H9 (cell line): ENCODE measurements at regions not wholly inside any gene's neighbourhood (a gene's known extent, or its start where the extent isn't known, plus 50 kb on each side); places are given as distances from the start of the nearest gene placed in this dataset.

Experiments used
- DNase-seq: peaks from one replicate; pipeline ENCODE4 v3.0.0-alpha.2; 2017
- H2AFZ ChIP-seq: one replicate; pipeline ENCODE4 v1.6.1; 2013; ENCODE audit warnings: mild to moderate bottlenecking, low read length, control low read depth, moderate library complexity
- H2AK5ac ChIP-seq: 2 replicates; pipeline ENCODE4 v1.6.1; 2013; ENCODE audit warnings: low read length, control low read depth, mixed read lengths; ENCODE audit not compliant: insufficient read length
- H2BK120ac ChIP-seq: one replicate; pipeline ENCODE4 v1.6.1; 2013; ENCODE audit warnings: low read depth, mild to moderate bottlenecking, low read length, control low read depth, inconsistent platforms; ENCODE audit not compliant: poor library complexity, severe bottlenecking
- H2BK12ac ChIP-seq: 2 replicates; pipeline ENCODE4 v1.6.1; 2013; ENCODE audit warnings: low read length, control low read depth, mixed read lengths, low read depth; ENCODE audit not compliant: insufficient read length
- H2BK15ac ChIP-seq: 2 replicates; pipeline ENCODE4 v1.6.1; 2013; ENCODE audit warnings: low read depth, low read length, control low read depth
- H2BK20ac ChIP-seq: one replicate; pipeline ENCODE4 v1.6.1; 2013; ENCODE audit warnings: low read depth, mild to moderate bottlenecking, low read length, control low read depth, inconsistent platforms; ENCODE audit not compliant: poor library complexity, severe bottlenecking
- H2BK5ac ChIP-seq: 2 replicates; pipeline ENCODE4 v1.6.1; 2013; ENCODE audit warnings: low read length, control low read depth, mixed read lengths; ENCODE audit not compliant: insufficient read length
- H3K14ac ChIP-seq: 2 replicates; pipeline ENCODE4 v1.6.1; 2013; ENCODE audit warnings: low read length, control low read depth; ENCODE audit not compliant: insufficient read depth
- H3K18ac ChIP-seq: 2 replicates; pipeline ENCODE4 v1.6.1; 2013; ENCODE audit warnings: low read depth, mild to moderate bottlenecking, mixed read lengths, low read length, control low read depth; ENCODE audit not compliant: insufficient read length
- H3K23ac ChIP-seq: 2 replicates; pipeline ENCODE4 v1.6.1; 2013; ENCODE audit warnings: low read length, control low read depth, mixed read lengths, low read depth; ENCODE audit not compliant: insufficient read length
- H3K23me2 ChIP-seq: 2 replicates; pipeline ENCODE4 v1.6.1; 2013; ENCODE audit warnings: low read depth, mild to moderate bottlenecking, mixed read lengths, low read length, control low read depth; ENCODE audit not compliant: insufficient read length, poor library complexity, severe bottlenecking
- H3K27ac ChIP-seq: 2 replicates; pipeline ENCODE4 v1.5.1; 2013; ENCODE audit warnings: low read length, control low read depth, mixed read lengths, low read depth; ENCODE audit not compliant: insufficient read length
- H3K27me3 ChIP-seq: 2 replicates; pipeline ENCODE4 v1.6.1; 2013; ENCODE audit warnings: low read length, control low read depth, inconsistent platforms; ENCODE audit not compliant: insufficient read depth
- H3K4ac ChIP-seq: 2 replicates; pipeline ENCODE4 v1.6.1; 2013; ENCODE audit warnings: low read depth, mild to moderate bottlenecking, control low read depth, inconsistent platforms, low read length, moderate library complexity
- H3K4me1 ChIP-seq: 2 replicates; pipeline ENCODE4 v1.6.1; 2013; ENCODE audit warnings: low read length, control low read depth, inconsistent platforms; ENCODE audit not compliant: insufficient read depth
- H3K4me2 ChIP-seq: 2 replicates; pipeline ENCODE4 v1.6.1; 2013; ENCODE audit warnings: low read length, control low read depth, mixed read lengths; ENCODE audit not compliant: insufficient read length, insufficient read depth
- H3K56ac ChIP-seq: 2 replicates; pipeline ENCODE4 v1.6.1; 2013; ENCODE audit warnings: low read depth, mild to moderate bottlenecking, mixed read lengths, low read length, control low read depth; ENCODE audit not compliant: insufficient read length
- H3K79me1 ChIP-seq: 2 replicates; pipeline ENCODE4 v1.6.1; 2013; ENCODE audit warnings: low read depth, mild to moderate bottlenecking, moderate library complexity, low read length, control low read depth, inconsistent platforms; ENCODE audit not compliant: insufficient read depth, poor library complexity, severe bottlenecking
- H3K79me2 ChIP-seq: 2 replicates; pipeline ENCODE4 v1.6.1; 2013; ENCODE audit warnings: low read length, control low read depth, inconsistent platforms; ENCODE audit not compliant: insufficient read depth
- H3K9ac ChIP-seq: 2 replicates; pipeline ENCODE4 v1.6.1; 2013; ENCODE audit warnings: low read length, control low read depth, mixed read lengths; ENCODE audit not compliant: insufficient read length; ENCODE audit errors: extremely low read depth
- H3K9me3 ChIP-seq: one replicate; pipeline ENCODE4 v1.6.1; 2013; ENCODE audit warnings: low read depth, low read length, inconsistent platforms; ENCODE audit not compliant: control insufficient read depth
- H3T11ph ChIP-seq: one replicate; pipeline ENCODE4 v1.6.1; 2013; ENCODE audit warnings: mild to moderate bottlenecking, low read length, control low read depth, inconsistent platforms
- H4K20me1 ChIP-seq: one replicate; pipeline ENCODE4 v1.6.1; 2013; ENCODE audit not compliant: control insufficient read depth, insufficient read length, insufficient read depth
- H4K5ac ChIP-seq: 2 replicates; pipeline ENCODE4 v1.6.1; 2013; ENCODE audit warnings: low read depth, mild to moderate bottlenecking, mixed read lengths, low read length, control low read depth; ENCODE audit not compliant: insufficient read length
- H4K8ac ChIP-seq: replicated peaks from 2 replicates; pipeline ENCODE4 v1.6.1; 2013; ENCODE audit warnings: low read length, control low read depth, mixed read lengths, low read depth; ENCODE audit not compliant: insufficient read length
- H4K91ac ChIP-seq: 2 replicates; pipeline ENCODE4 v1.6.1; 2013; ENCODE audit warnings: low read depth, mild to moderate bottlenecking, moderate library complexity, mixed read lengths, low read length, control low read depth; ENCODE audit not compliant: insufficient read length
- H3K27ac Mint-ChIP-seq, 3 experiments: 2 replicates in 2 of 3; 3 replicates in 1 of 3; pipeline ENCODE4 v1.8.0; 2020 to 2021; ENCODE audit warnings: mixed read lengths in 3 of 3, mild to moderate bottlenecking in 1 of 3, moderate library complexity in 1 of 3
- H3K27me3 Mint-ChIP-seq: 2 replicates; pipeline ENCODE4 v1.8.0; 2021; ENCODE audit warnings: low read depth, mild to moderate bottlenecking, moderate library complexity, mixed read lengths
- H3K36me3 Mint-ChIP-seq, 3 experiments: 2 replicates in 2 of 3; 3 replicates in 1 of 3; pipeline ENCODE4 v1.8.0; 2020 to 2021; ENCODE audit warnings: low read depth in 3 of 3, mixed read lengths in 3 of 3; ENCODE audit not compliant: insufficient read depth in 1 of 3
- H3K4me1 Mint-ChIP-seq, 2 experiments: 2 replicates each; pipeline ENCODE4 v1.8.0; 2020; ENCODE audit warnings: mixed read lengths in 2 of 2
- H3K4me3 Mint-ChIP-seq, 2 experiments: 2 replicates in 1 of 2; 3 replicates in 1 of 2; pipeline ENCODE4 v1.8.0; 2020 to 2021; ENCODE audit warnings: mild to moderate bottlenecking in 2 of 2, mixed read lengths in 2 of 2, moderate library complexity in 1 of 2
- H3K9me3 Mint-ChIP-seq, 2 experiments: 2 replicates in 1 of 2; 3 replicates in 1 of 2; pipeline ENCODE4 v1.8.0; 2020; ENCODE audit warnings: mild to moderate bottlenecking in 2 of 2, mixed read lengths in 2 of 2, moderate library complexity in 1 of 2
- WGBS: extraction: QIAGEN DNeasy Blood & Tissue Kit; methylation state at CpG from one replicate; pipeline ENCODE4 v1.1.7; 2013; ENCODE audit warnings: missing lambda C conversion rate, low lambda C conversion rate, mixed read lengths; ENCODE audit not compliant: insufficient read length; ENCODE audit errors: extremely low coverage; 5-methylcytosine and 5-hydroxymethylcytosine counted together
- TF ChIP-seq, protein P1 (sequence below): fragments of 200-600 bp; sonication (generic); conservative IDR thresholded peaks from 3 replicates; pipeline ENCODE4 v1.8.0; 2021; ENCODE audit warnings: antibody characterized with exemption, mild to moderate bottlenecking

DNA sequence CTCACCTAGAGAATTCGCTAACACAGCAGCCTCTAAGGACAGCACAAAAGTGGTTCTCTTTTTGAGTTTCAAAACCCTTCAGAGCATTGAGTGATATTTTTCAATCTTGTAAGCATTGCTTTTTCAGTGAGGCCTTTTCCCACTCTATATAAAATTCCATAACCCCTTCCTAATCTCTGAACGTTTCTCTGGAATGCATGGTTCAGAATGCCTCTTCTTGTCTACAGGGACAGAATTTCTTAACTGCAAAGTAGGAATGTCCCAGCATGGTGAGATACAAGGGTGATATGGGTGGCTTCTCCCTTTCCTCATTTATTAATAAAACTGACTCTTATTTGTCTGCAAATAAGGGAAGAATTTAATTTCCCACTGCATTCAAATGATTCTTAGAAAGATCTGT is 377.9 kb downstream of the LTN1 start:
- no peak overlapping the region for H3K4ac ChIP-seq
- no peak overlapping the region for H2BK15ac ChIP-seq
- H3K79me2 ChIP-seq, result no peaks in the 10 kb centered on the region
- Mint-ChIP-seq H3K9me3 (peaks cover 0 to 3% of the 10 kb centered on the region in 2 experiments; a peak in 2 of 5 replicates), H3K27ac (no peak overlapping the region), H3K4me3 (no peak overlapping the region), H3K4me1 (peaks cover 5 to 7% of the 10 kb centered on the region in 2 experiments; a peak in 3 of 4 replicates), H3K36me3 (no peaks in the 10 kb centered on the region; a peak in 1 of 7 replicates), H3K27me3 (no peaks in the 10 kb centered on the region)
- no peak overlapping the region for H3K27ac ChIP-seq
- no peaks in the 10 kb centered on the region for H3K23me2 ChIP-seq
- no peak overlapping the region for H3K4me2 ChIP-seq
- H2BK12ac ChIP-seq, result no peak overlapping the region
- H4K20me1 ChIP-seq, result no peaks in the 10 kb centered on the region
- WGBS, result no CpG with 5 or more reads among the region's 2 CpGs
- no peaks in the 10 kb centered on the region for H3K9me3 ChIP-seq
- no peak overlapping the region for H3K9ac ChIP-seq
- H3T11ph ChIP-seq, result no peak overlapping the region
- H3K79me1 ChIP-seq, result no peaks in the 10 kb centered on the region
- H3K23ac ChIP-seq, result no peak overlapping the region
- no peak overlapping the region for H4K91ac ChIP-seq
- H3K18ac ChIP-seq, result no peak overlapping the region
- TF ChIP-seq, protein P1, sequence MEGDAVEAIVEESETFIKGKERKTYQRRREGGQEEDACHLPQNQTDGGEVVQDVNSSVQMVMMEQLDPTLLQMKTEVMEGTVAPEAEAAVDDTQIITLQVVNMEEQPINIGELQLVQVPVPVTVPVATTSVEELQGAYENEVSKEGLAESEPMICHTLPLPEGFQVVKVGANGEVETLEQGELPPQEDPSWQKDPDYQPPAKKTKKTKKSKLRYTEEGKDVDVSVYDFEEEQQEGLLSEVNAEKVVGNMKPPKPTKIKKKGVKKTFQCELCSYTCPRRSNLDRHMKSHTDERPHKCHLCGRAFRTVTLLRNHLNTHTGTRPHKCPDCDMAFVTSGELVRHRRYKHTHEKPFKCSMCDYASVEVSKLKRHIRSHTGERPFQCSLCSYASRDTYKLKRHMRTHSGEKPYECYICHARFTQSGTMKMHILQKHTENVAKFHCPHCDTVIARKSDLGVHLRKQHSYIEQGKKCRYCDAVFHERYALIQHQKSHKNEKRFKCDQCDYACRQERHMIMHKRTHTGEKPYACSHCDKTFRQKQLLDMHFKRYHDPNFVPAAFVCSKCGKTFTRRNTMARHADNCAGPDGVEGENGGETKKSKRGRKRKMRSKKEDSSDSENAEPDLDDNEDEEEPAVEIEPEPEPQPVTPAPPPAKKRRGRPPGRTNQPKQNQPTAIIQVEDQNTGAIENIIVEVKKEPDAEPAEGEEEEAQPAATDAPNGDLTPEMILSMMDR, result no peak
- no peak overlapping the region for H2BK20ac ChIP-seq
- H3K27me3 ChIP-seq, result no peaks in the 10 kb centered on the region
- no peak overlapping the region for H2BK5ac ChIP-seq
- H3K14ac ChIP-seq, result no peak overlapping the region
- H2AFZ ChIP-seq, result no peak overlapping the region
- H3K56ac ChIP-seq, result no peak overlapping the region
- no peak overlapping the region for H2BK120ac ChIP-seq
- H2AK5ac ChIP-seq, result no peak overlapping the region
- no peak for DNase-seq
- no peak overlapping the region for H4K8ac ChIP-seq
- no peaks in the 10 kb centered on the region for H3K4me1 ChIP-seq
- H4K5ac ChIP-seq, result no peak overlapping the region
